ENCODE measurements at regions not wholly inside any gene's neighbourhood (a gene's known extent, or its start where the extent isn't known, plus 50 kb on each side); places are given as distances from the start of the nearest gene placed in this dataset.

GRCh38 chr5:87526131-87526530, 113.4 kb upstream of the CCNH start:
- TF ChIP-seq CTCF (conservative IDR thresholded peaks at IDR 0.05; ENCODE audit: low read depth, low read length) (no peak), EZH2 (IDR thresholded peaks at IDR 0.05; ENCODE audit: borderline replicate concordance, low read depth, low read length, poor library complexity, severe bottlenecking) (no peak)

Data from A673 (cell line).